Left ventricle myocardium inferior (tissue), 1 donor: ENCODE measurements at regions not wholly inside any gene's neighbourhood (a gene's known extent, or its start where the extent isn't known, plus 50 kb on each side); places are given as distances from the start of the nearest gene placed in this dataset.

ENCODE experiments used
- DNase-seq: peaks from one replicate; pipeline ENCODE4 v3.0.0-alpha.2; 2020
- H3K27ac ChIP-seq: fragments of 200-600 bp; replicated peaks from 2 replicates; pipeline ENCODE4 v1.8.0; 2021
- H3K27me3 ChIP-seq: fragments of 200-600 bp; 2 replicates; pipeline ENCODE4 v1.8.0; 2021; ENCODE audit warnings: low read depth
- H3K36me3 ChIP-seq: fragments of 200-600 bp; 2 replicates; pipeline ENCODE4 v1.8.0; 2021
- H3K4me1 ChIP-seq: fragments of 200-600 bp; 2 replicates; pipeline ENCODE4 v1.8.0; 2021
- H3K4me3 ChIP-seq: fragments of 200-600 bp; 2 replicates; pipeline ENCODE4 v1.8.0; 2021; ENCODE audit warnings: mild to moderate bottlenecking, moderate library complexity
- H3K9me3 ChIP-seq: fragments of 200-600 bp; replicated peaks from 2 replicates; pipeline ENCODE4 v1.8.0; 2021
- CTCF ChIP-seq: fragments of 200-600 bp; IDR thresholded peaks from 2 replicates; pipeline ENCODE4 v1.8.0; 2021; ENCODE audit warnings: antibody characterized with exemption, mild to moderate bottlenecking, borderline replicate concordance
- intact Hi-C: fragments of 100-400 bp; cut with micrococcal nuclease; formaldehyde crosslinking; loops from one replicate; pipeline ENCODE4 v1.11.0; 2022
- donor health status: DM: no; HTN: yes; CAD: no; lungs with severe emphysema.

DNA sequence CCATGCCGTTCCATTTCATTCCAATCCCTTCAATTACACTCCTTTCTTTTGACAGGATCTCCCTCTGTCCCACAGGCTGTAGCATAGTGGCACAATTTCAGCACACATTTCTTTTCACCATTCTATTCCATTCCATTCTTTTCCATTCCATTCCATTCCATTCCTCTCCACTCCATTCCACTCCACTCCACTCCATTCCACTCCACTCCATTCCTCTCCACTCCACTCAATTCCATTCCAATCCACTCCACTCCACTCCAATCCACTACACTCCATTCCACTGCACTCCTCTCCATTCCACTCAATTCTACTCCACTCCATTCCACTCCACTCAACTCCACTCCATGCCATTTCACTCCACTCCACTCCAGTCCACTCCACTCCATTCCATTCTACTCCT, 1495.1 kb downstream of the TSPY10 start:
- Histone ChIP-seq H3K4me3 (no peak overlapping the region), H3K27ac (no peak overlapping the region), H3K9me3 (peaks cover 16% of the 10 kb centered on the region), H3K36me3 (no peaks in the 10 kb centered on the region), H3K27me3 (no peaks in the 10 kb centered on the region), H3K4me1 (no peaks in the 10 kb centered on the region)
- TF ChIP-seq CTCF: no peak
- intact Hi-C loops: no loop called here
- DNase-seq: no peak

DNA sequence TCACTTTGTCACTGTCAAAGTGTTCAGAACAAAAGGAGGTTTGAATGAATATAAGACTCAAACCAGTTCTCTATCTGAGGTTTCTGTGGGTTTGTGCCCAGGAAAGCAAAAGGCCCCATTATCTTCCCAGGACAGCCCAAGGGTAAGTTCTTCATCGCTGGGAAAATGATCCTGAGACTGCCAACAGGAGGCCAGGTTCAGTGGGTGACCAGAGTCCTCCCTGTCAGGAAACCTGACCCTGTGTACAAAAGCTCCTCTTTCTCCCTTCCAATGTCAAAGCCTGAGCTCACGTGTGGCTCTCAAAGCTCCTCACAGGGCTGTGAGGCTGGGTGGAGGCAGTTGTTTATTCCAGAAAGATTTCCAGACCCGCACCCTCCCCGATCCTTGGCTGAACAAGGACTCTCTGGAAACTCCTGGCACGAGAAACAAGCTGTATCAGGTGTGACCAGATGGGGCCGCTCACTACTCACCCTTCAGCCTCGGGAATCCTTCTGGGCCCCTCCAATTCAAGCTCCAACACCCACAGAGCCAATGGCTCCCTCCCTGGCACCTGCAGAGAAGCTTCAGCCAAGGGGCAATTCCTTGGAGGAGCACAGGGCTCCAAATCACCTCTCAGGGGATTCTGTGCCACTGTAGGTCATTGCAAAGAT, 1516.7 kb downstream of the TSPY10 start:
- Histone ChIP-seq H3K36me3 (no peaks in the 10 kb centered on the region), H3K4me1 (no peaks in the 10 kb centered on the region), H3K4me3 (no peak overlapping the region), H3K27ac (no peak overlapping the region), H3K27me3 (no peaks in the 10 kb centered on the region), H3K9me3 (no peaks in the 10 kb centered on the region)
- no peak for TF ChIP-seq CTCF
- DNase-seq: no peak
- intact Hi-C loops: no loop called here

DNA sequence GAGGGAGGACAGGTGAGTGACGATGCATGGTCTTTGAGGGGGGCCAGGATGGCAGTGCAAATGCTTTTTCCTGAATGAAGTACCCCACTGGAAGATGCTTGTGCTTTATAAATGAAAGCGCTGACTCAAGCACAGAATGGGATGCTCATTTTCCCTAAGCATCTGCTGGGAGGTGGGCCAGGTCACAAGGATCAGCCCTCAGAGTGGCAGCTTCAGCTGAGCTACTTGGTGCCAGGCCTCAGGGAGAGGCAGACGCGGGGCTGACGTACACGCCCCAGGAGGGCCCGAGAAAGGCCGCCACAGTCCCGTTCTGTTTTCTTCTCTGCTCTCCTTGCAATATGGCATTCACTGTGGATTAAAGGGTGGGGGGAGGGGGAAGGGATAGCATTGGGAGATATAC, 1535.8 kb downstream of the TSPY10 start:
- H3K4me3 ChIP-seq: no peak overlapping the region
- H3K27ac ChIP-seq: no peak overlapping the region
- H3K27me3 ChIP-seq: no peaks in the 10 kb centered on the region
- H3K9me3 ChIP-seq: no peaks in the 10 kb centered on the region
- TF ChIP-seq CTCF: no peak
- DNase-seq: no peak
- no peaks in the 10 kb centered on the region for H3K36me3 ChIP-seq
- intact Hi-C loops: no loop called here
- no peaks in the 10 kb centered on the region for H3K4me1 ChIP-seq

- H3K27me3 ChIP-seq: no peaks in the 10 kb centered on the region
- intact Hi-C loops: no loop called here
- no peak for TF ChIP-seq CTCF
- no peaks in the 10 kb centered on the region for H3K36me3 ChIP-seq
- H3K27ac ChIP-seq: no peak overlapping the region
- no peaks in the 10 kb centered on the region for H3K9me3 ChIP-seq
- no peak overlapping the region for H3K4me3 ChIP-seq
- no peak for DNase-seq
- H3K4me1 ChIP-seq: no peaks in the 10 kb centered on the region
These were observed 1536.3 kb downstream of the TSPY10 start for GRCh38 chrY:11063960-11064359.

DNA sequence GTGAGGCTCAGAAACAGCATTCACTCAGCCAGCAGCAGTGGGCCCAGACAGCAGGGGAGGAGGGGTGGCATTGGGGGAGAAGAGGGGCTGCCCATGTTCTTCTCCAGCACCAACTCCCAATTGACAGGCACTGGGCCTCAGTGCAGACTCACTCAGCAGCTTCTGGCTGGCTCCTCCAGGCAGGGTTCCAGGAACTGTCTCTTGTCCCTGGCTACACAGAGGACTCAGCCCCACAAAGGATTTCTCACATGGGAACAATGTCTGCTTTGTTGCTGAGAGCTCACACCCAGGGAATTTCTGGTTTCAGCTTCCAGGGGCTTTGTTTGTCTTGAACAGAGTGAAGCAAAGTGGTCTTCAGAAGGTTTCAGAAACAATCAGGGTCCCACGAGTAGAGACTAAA, 1536.7 kb downstream of the TSPY10 start:
- Histone ChIP-seq H3K36me3 (no peaks in the 10 kb centered on the region), H3K4me3 (no peak overlapping the region), H3K27ac (no peak overlapping the region), H3K9me3 (no peaks in the 10 kb centered on the region), H3K4me1 (no peaks in the 10 kb centered on the region), H3K27me3 (no peaks in the 10 kb centered on the region)
- no peak for DNase-seq
- intact Hi-C loops: no loop called here
- no peak for TF ChIP-seq CTCF

- no peak overlapping the region for H3K27ac ChIP-seq
- TF ChIP-seq CTCF: no peak
- H3K4me3 ChIP-seq: no peak overlapping the region
- H3K9me3 ChIP-seq: no peaks in the 10 kb centered on the region
- no peaks in the 10 kb centered on the region for H3K4me1 ChIP-seq
- DNase-seq: no peak
- intact Hi-C loops: no loop called here
- H3K36me3 ChIP-seq: no peaks in the 10 kb centered on the region
- H3K27me3 ChIP-seq: no peaks in the 10 kb centered on the region
These were observed 1541.6 kb downstream of the TSPY10 start for GRCh38 chrY:11069271-11069670.
